ENCODE measurements at regions not wholly inside any gene's neighbourhood (a gene's known extent, or its start where the extent isn't known, plus 50 kb on each side); places are given as distances from the start of the nearest gene placed in this dataset.

DNA sequence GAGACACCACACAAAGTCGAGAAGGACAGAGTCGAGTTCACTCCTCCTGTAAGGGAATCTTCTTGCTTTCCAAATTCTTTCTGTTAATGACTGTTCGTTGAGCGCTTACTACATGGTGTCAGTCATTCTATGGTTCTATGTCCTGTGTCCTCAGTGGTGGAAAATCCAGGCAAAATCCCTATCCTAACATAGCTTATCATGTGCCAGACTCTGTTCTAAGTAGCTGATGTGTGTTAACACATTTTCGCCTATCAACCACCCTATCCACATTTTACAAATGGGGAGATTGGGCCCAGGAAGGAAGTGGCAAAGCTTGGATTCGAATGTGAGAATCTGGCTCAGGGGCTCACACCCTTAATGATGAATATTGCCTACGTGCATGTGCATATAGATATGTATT, 280.1 kb downstream of the GATA3 start:
- H3K36me3 ChIP-seq (ENCODE audit: insufficient read depth, low read length) = no peaks in the 10 kb centered on the region
- H3K79me2 ChIP-seq (ENCODE audit: insufficient read depth, low read length) = no peaks in the 10 kb centered on the region
- Mint-ChIP-seq H3K4me1 (ENCODE audit: low read depth, unreplicated experiment) (no peaks in the 10 kb centered on the region), H3K9me3 (ENCODE audit: unreplicated experiment) (no peaks in the 10 kb centered on the region), H3K4me3 (ENCODE audit: unreplicated experiment) (no peak overlapping the region), H3K27ac (ENCODE audit: unreplicated experiment) (no peak overlapping the region), H3K27me3 (ENCODE audit: low read depth, unreplicated experiment) (peaks cover 22% of the 10 kb centered on the region), H3K36me3 (ENCODE audit: low read depth, unreplicated experiment) (no peaks in the 10 kb centered on the region)
- no peak overlapping the region for H3K4me3 ChIP-seq (ENCODE audit: insufficient read depth, low read depth, low read length)
- H4K20me1 ChIP-seq (ENCODE audit: insufficient read depth, low read length) = no peaks in the 10 kb centered on the region
- no peak overlapping the region for H3K4me2 ChIP-seq (ENCODE audit: low read length)
- H3K9ac ChIP-seq (ENCODE audit: low read length) = no peak overlapping the region
- peaks cover 1% of the 10 kb centered on the region for H3K27me3 ChIP-seq (ENCODE audit: insufficient read depth, low read length)
- FAIRE-seq (no peak), DNase-seq (ENCODE audit: low read depth) (no peak)
- no peak overlapping the region for H3K27ac ChIP-seq (ENCODE audit: low read depth, low read length)
- H3K9me3 ChIP-seq (ENCODE audit: insufficient read depth, low read depth, low read length) = no peaks in the 10 kb centered on the region
- no peak for TF ChIP-seq EZH2 (IDR thresholded peaks at IDR 0.05; ENCODE audit: insufficient read depth, low read length)
- TF ChIP-seq, protein P1, sequence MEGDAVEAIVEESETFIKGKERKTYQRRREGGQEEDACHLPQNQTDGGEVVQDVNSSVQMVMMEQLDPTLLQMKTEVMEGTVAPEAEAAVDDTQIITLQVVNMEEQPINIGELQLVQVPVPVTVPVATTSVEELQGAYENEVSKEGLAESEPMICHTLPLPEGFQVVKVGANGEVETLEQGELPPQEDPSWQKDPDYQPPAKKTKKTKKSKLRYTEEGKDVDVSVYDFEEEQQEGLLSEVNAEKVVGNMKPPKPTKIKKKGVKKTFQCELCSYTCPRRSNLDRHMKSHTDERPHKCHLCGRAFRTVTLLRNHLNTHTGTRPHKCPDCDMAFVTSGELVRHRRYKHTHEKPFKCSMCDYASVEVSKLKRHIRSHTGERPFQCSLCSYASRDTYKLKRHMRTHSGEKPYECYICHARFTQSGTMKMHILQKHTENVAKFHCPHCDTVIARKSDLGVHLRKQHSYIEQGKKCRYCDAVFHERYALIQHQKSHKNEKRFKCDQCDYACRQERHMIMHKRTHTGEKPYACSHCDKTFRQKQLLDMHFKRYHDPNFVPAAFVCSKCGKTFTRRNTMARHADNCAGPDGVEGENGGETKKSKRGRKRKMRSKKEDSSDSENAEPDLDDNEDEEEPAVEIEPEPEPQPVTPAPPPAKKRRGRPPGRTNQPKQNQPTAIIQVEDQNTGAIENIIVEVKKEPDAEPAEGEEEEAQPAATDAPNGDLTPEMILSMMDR (IDR thresholded peaks at IDR 0.05; ENCODE audit: insufficient read depth, low read depth, low read length) = no peak
- no peak overlapping the region for H2AFZ ChIP-seq (ENCODE audit: low read depth, low read length)
- H3K4me1 ChIP-seq (ENCODE audit: insufficient read depth, low read length) = peaks cover 3% of the 10 kb centered on the region

DNA sequence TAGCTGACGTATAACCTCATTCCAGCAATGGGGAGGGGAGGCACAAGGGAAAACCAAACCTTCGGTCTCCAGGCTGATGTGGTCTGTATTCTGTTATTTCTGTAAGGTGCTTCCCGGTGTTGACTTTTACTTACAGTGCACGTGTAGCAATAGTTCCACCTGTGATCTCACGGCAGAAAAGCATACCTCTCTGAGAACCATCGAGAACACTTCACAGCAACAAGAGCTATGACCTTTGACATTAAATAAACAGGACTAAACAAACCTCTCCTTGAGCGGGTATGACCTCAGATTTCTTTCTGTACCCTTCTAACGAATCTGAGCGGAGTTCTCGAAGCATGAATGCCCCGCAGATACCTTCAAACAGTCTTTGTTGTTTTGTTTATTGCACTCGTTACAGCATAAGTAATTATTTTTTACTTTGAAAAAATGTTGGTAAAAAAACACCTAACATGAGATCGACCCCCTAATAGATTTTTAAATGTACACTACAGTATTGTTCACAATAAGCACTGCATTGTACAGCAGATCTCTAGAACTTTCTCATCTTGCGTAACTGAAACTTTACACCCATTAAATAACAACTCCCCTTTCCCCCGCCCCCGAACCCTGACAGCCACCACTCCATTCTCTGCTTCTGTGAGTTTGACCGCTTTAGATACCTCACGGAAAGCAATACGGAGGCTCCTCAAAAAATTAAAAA, 282.3 kb downstream of the GATA3 start:
- no peaks in the 10 kb centered on the region for H3K36me3 ChIP-seq (ENCODE audit: insufficient read depth, low read length)
- no peak overlapping the region for H3K4me3 ChIP-seq (ENCODE audit: insufficient read depth, low read depth, low read length)
- FAIRE-seq (no peak), DNase-seq (ENCODE audit: low read depth) (no peak)
- Mint-ChIP-seq H3K4me1 (ENCODE audit: low read depth, unreplicated experiment) (no peaks in the 10 kb centered on the region), H3K27me3 (ENCODE audit: low read depth, unreplicated experiment) (peaks cover 19% of the 10 kb centered on the region), H3K9me3 (ENCODE audit: unreplicated experiment) (peaks cover 2% of the 10 kb centered on the region), H3K4me3 (ENCODE audit: unreplicated experiment) (no peak overlapping the region), H3K36me3 (ENCODE audit: low read depth, unreplicated experiment) (no peaks in the 10 kb centered on the region), H3K27ac (ENCODE audit: unreplicated experiment) (no peak overlapping the region)
- no peak overlapping the region for H3K9ac ChIP-seq (ENCODE audit: low read length)
- H3K9me3 ChIP-seq (ENCODE audit: insufficient read depth, low read depth, low read length) = no peaks in the 10 kb centered on the region
- TF ChIP-seq, protein P1 (IDR thresholded peaks at IDR 0.05; ENCODE audit: insufficient read depth, low read depth, low read length) = no peak
- H3K4me2 ChIP-seq (ENCODE audit: low read length) = no peak overlapping the region
- no peak overlapping the region for H2AFZ ChIP-seq (ENCODE audit: low read depth, low read length)
- H3K79me2 ChIP-seq (ENCODE audit: insufficient read depth, low read length) = no peaks in the 10 kb centered on the region
- H3K27me3 ChIP-seq (ENCODE audit: insufficient read depth, low read length) = no peaks in the 10 kb centered on the region
- H3K4me1 ChIP-seq (ENCODE audit: insufficient read depth, low read length) = peaks cover 3% of the 10 kb centered on the region
- H3K27ac ChIP-seq (ENCODE audit: low read depth, low read length) = no peak overlapping the region
- H4K20me1 ChIP-seq (ENCODE audit: insufficient read depth, low read length) = no peaks in the 10 kb centered on the region

DNA sequence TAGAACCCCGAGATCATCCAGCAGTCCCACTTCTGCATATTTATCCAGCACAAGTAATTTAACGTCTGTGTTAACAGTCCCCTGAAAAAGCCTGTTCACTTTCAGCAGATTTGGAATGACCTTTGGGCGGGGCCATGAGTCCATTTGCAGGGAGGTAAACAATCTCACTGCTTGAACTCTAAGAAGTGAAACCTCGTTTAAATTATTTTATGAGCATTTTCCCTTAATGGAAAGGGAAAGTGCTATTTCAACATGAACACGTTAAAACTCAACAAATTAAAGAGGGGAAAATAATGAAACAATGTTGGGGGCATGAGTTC, 282.8 kb downstream of the GATA3 start:
- no peaks in the 10 kb centered on the region for H3K36me3 Mint-ChIP-seq (ENCODE audit: low read depth, unreplicated experiment)
- no peak for FAIRE-seq
- no peaks in the 10 kb centered on the region for H3K36me3 ChIP-seq (ENCODE audit: insufficient read depth, low read length)
- H3K4me2 ChIP-seq (ENCODE audit: low read length) = no peak overlapping the region
- H3K9me3 ChIP-seq (ENCODE audit: insufficient read depth, low read depth, low read length) = no peaks in the 10 kb centered on the region
- no peak overlapping the region for H3K4me3 Mint-ChIP-seq (ENCODE audit: unreplicated experiment)
- peaks cover 2% of the 10 kb centered on the region for H3K9me3 Mint-ChIP-seq (ENCODE audit: unreplicated experiment)
- no peak for DNase-seq (ENCODE audit: low read depth)
- peaks cover 21% of the 10 kb centered on the region for H3K27me3 Mint-ChIP-seq (ENCODE audit: low read depth, unreplicated experiment)
- no peak overlapping the region for H3K4me3 ChIP-seq (ENCODE audit: insufficient read depth, low read depth, low read length)
- no peak overlapping the region for H3K27ac ChIP-seq (ENCODE audit: low read depth, low read length)
- H3K79me2 ChIP-seq (ENCODE audit: insufficient read depth, low read length) = no peaks in the 10 kb centered on the region
- H3K4me1 Mint-ChIP-seq (ENCODE audit: low read depth, unreplicated experiment) = no peaks in the 10 kb centered on the region
- H4K20me1 ChIP-seq (ENCODE audit: insufficient read depth, low read length) = no peaks in the 10 kb centered on the region
- H2AFZ ChIP-seq (ENCODE audit: low read depth, low read length) = no peak overlapping the region
- H3K4me1 ChIP-seq (ENCODE audit: insufficient read depth, low read length) = no peaks in the 10 kb centered on the region
- H3K9ac ChIP-seq (ENCODE audit: low read length) = no peak overlapping the region
- H3K27ac Mint-ChIP-seq (ENCODE audit: unreplicated experiment) = no peak overlapping the region
- H3K27me3 ChIP-seq (ENCODE audit: insufficient read depth, low read length) = no peaks in the 10 kb centered on the region
- no peak for TF ChIP-seq EZH2 (IDR thresholded peaks at IDR 0.05; ENCODE audit: insufficient read depth, low read length)
- TF ChIP-seq, protein P1 (IDR thresholded peaks at IDR 0.05; ENCODE audit: insufficient read depth, low read depth, low read length) = no peak
